ENCODE measurements at regions not wholly inside any gene's neighbourhood (a gene's known extent, or its start where the extent isn't known, plus 50 kb on each side); places are given as distances from the start of the nearest gene placed in this dataset.

DNA sequence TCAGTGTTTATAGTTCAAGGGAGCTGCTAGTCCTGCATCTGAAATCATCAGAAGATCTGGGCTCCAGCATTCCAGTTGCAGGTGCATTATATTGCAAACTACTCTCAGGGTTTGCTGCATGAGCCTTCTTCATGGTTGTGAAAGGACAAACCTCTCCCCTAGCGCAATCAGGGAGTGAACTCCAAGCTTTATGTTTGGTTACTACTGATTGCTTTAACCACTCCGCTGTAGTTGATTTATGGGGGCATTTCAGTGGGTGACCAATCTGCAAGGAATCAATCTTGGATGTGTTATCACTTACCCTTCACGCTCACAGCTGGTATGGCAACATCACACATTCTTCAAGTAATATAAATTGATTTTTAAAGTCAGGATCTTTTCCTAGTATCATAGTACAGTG, 552.1 kb downstream of the SPOCK3 start:
- Histone ChIP-seq H3K9me3 (no peaks in the 10 kb centered on the region), H3K4me1 (no peaks in the 10 kb centered on the region), H3K36me3 (no peaks in the 10 kb centered on the region), H3K27ac (no peak overlapping the region), H3K27me3 (no peaks in the 10 kb centered on the region), H3K4me3 (no peak overlapping the region)
- ATAC-seq = no peak
- intact Hi-C loops (cut with DNase I; ENCODE audit: low total_unique reads) (no loop called here), in situ Hi-C loops (cut with MboI; ENCODE audit: low sequenced_read_pairs in 4 of 4) (no loop called here)
- no peak for DNase-seq
- TF ChIP-seq POLR2A (IDR thresholded peaks at IDR 0.05) (no peak), CTCF (IDR thresholded peaks at IDR 0.05 in 4 of 5, conservative IDR thresholded peaks at IDR 0.05 in 1 of 5) (no peak)
